ENCODE measurements at regions not wholly inside any gene's neighbourhood (a gene's known extent, or its start where the extent isn't known, plus 50 kb on each side); places are given as distances from the start of the nearest gene placed in this dataset.

DNA sequence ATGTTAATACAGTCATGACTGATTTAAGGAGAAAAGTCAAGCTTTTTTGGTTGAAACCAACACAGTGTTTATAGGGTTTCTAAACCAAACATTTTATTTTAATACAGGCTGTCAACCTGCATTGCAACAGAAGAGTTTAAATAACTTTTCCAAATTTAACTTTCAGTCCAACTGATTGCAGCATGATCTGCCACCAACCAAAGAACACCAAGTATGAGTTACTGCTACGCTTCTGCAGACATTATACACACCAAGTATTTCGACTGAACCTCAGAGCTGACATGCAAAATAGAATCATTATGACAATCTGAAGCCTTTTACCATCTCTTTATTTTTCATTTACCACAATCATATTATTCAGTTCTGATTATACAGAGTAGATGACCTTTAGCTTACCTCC is 151.2 kb upstream of the DST start:
- no peak for TF ChIP-seq CHD4 (IDR thresholded peaks at IDR 0.05; ENCODE audit: borderline replicate concordance)
- no peak for TF ChIP-seq ZNF302 (CRISPR knock-in tag; IDR thresholded peaks at IDR 0.05)
- TF ChIP-seq RAD21 (conservative IDR thresholded peaks at IDR 0.05 in 1 of 2, IDR thresholded peaks at IDR 0.05 in 1 of 2), result no peak
- TF ChIP-seq ESRRA (IDR thresholded peaks at IDR 0.05; ENCODE audit: borderline replicate concordance, low read length), result no peak
- TF ChIP-seq FOXS1 (CRISPR knock-in tag; IDR thresholded peaks at IDR 0.05), result no peak
- TF ChIP-seq JUN (IDR thresholded peaks at IDR 0.05), result no peak
- TF ChIP-seq ZSCAN20 (CRISPR knock-in tag; IDR thresholded peaks at IDR 0.05), result no peak
- TF ChIP-seq NR3C1 (IDR thresholded peaks at IDR 0.05), result no peak
- TF ChIP-seq BHLHE40 (IDR thresholded peaks at IDR 0.05; ENCODE audit: low read depth, low read length), result no peak
- TF ChIP-seq RFX5 (IDR thresholded peaks at IDR 0.05), result no peak
- no peak for TF ChIP-seq TP53 (CRISPR knock-in tag; IDR thresholded peaks at IDR 0.05)
- no peak for TF ChIP-seq MAX (IDR thresholded peaks at IDR 0.05)
- no peak for TF ChIP-seq MAFK (IDR thresholded peaks at IDR 0.05; ENCODE audit: partially characterized antibody)
- TF ChIP-seq ELK1 (IDR thresholded peaks at IDR 0.05; ENCODE audit: low read depth, low read length), result no peak
- no peak for FAIRE-seq
- H3K4me1 ChIP-seq, result peaks cover 79% of the 10 kb centered on the region
- peak overlapping the region; percentile 90 for H3K4me2 ChIP-seq
- WGBS (ENCODE audit: missing lambda C conversion rate), result 93% methylated on average over 2 of the region's 2 CpGs
- no peak for DNase-seq (ENCODE audit: low read depth in 1 of 2, low spot score in 1 of 2)
- no peak overlapping the region for H3K4me3 ChIP-seq
- no peak for ATAC-seq
- H3K27ac ChIP-seq, result peak overlapping the region in 1 of 2 experiments; percentile 65; a peak in 1 of 6 replicates
- POLR2A ChIA-PET, result no interaction called here
- H3K9me3 ChIP-seq, result no peaks in the 10 kb centered on the region
- CTCF ChIA-PET, result interaction anchor here (1.2 to 1.4 kb wide), 3 partner anchors 9 to 58 kb away, joined by 3 to 4 read pairs (median 3); no protein-coding TSS in a partner anchor

- ChIA-PET CTCF (interaction anchor here (1.2 kb wide), 1 partner anchor 30 kb away, joined by 3 read pairs; no protein-coding TSS in a partner anchor), POLR2A (no interaction called here)
- Histone ChIP-seq H3K4me2 (peak overlapping the region; percentile 29), H3K9me3 (no peaks in the 10 kb centered on the region), H3K27ac (peak overlapping the region in 1 of 2 experiments; percentile 33; a peak in 1 of 6 replicates), H3K4me1 (peaks cover 50% of the 10 kb centered on the region), H3K4me3 (no peak overlapping the region)
- no peak for DNase-seq (ENCODE audit: low read depth in 1 of 2, low spot score in 1 of 2)
- TF ChIP-seq HOXB5 (CRISPR knock-in tag; IDR thresholded peaks at IDR 0.05) (no peak), KDM1A (IDR thresholded peaks at IDR 0.05; ENCODE audit: low read depth) (no peak), JUNB (IDR thresholded peaks at IDR 0.05) (no peak), NR3C1 (IDR thresholded peaks at IDR 0.05) (no peak), POLR2AphosphoS2 (conservative IDR thresholded peaks at IDR 0.05; ENCODE audit: low read length) (no peak), ZNF302 (CRISPR knock-in tag; IDR thresholded peaks at IDR 0.05) (no peak)
- ATAC-seq, result no peak; a peak in 1 of 6 replicates
- no peak for FAIRE-seq
These were observed 147.7 kb upstream of the DST start for GRCh38 chr6:56790414-56790813.

- no peaks in the 10 kb centered on the region for H3K9me3 ChIP-seq
- FAIRE-seq (no peak), ATAC-seq (peak in 1 of 2 experiments; percentile 66; a peak in 4 of 6 replicates), DNase-seq (ENCODE audit: low read depth in 1 of 2, low spot score in 1 of 2) (no peak)
- ChIA-PET POLR2A (no interaction called here), CTCF (no interaction called here)
- peak overlapping the region; percentile 29 for H3K4me2 ChIP-seq
- peaks cover 45% of the 10 kb centered on the region for H3K4me1 ChIP-seq
- peak overlapping the region in 1 of 2 experiments; percentile 42; a peak in 1 of 6 replicates for H3K27ac ChIP-seq
- no peak overlapping the region for H3K4me3 ChIP-seq
- WGBS (ENCODE audit: missing lambda C conversion rate), result 13% methylated on average over 2 of the region's 2 CpGs
- TF ChIP-seq, protein P1, sequence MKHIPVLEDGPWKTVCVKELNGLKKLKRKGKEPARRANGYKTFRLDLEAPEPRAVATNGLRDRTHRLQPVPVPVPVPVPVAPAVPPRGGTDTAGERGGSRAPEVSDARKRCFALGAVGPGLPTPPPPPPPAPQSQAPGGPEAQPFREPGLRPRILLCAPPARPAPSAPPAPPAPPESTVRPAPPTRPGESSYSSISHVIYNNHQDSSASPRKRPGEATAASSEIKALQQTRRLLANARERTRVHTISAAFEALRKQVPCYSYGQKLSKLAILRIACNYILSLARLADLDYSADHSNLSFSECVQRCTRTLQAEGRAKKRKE (CRISPR knock-in tag; IDR thresholded peaks at IDR 0.05; ENCODE audit: low read depth), result no peak
- no peak for TF ChIP-seq TFCP2L1 (CRISPR knock-in tag; IDR thresholded peaks at IDR 0.05)
These were observed 147.2 kb upstream of the DST start for GRCh38 chr6:56789879-56790278.

DNA sequence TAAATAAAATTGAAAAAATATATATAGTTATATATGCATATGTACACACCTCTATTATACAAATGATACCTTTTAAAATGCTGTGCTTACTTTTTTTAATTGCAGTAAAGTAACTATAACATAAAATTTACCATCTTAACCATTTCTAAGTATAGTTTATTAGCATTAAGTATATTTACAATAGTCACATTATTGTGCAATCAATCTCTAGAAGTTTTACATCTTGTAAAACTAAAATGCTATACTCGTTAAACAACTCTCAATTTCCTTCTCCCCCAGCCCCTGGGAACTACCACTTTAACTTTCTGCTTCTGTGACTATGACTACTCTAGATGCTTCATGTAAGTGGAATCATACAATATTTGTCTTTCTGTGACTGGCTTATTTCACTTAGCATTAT is 146.7 kb upstream of the DST start:
- Histone ChIP-seq H3K4me1 (peaks cover 40% of the 10 kb centered on the region), H3K4me2 (peak overlapping the region; percentile 29), H3K27ac (0 out of 6 replicates have a peak overlapping the region, but pooled peaks of 1 of the 2 experiments have one; percentile 42), H3K9me3 (no peaks in the 10 kb centered on the region), H3K4me3 (no peak overlapping the region)
- 78% methylated on average over 1 of the region's 1 CpG for WGBS (ENCODE audit: missing lambda C conversion rate)
- ChIA-PET POLR2A (no interaction called here), CTCF (no interaction called here)
- no peak for TF ChIP-seq RNF2 (IDR thresholded peaks at IDR 0.05; ENCODE audit: borderline replicate concordance, low read depth)
- ATAC-seq (no peak), FAIRE-seq (no peak), DNase-seq (ENCODE audit: low read depth in 1 of 2, low spot score in 1 of 2) (no peak)
